ENCODE measurements at regions not wholly inside any gene's neighbourhood (a gene's known extent, or its start where the extent isn't known, plus 50 kb on each side); places are given as distances from the start of the nearest gene placed in this dataset.
"Not testable (repeated sequence)": the region's sequence is repeated elsewhere in the genome, so short reads cannot be mapped to it uniquely, and the experiment has no call there.

- DNase-seq = no peak
Measured at GRCh38 chr12:88736031-88736430, 155.8 kb upstream of the KITLG start.

- no peak for DNase-seq
Measured at GRCh38 chr12:88733008-88733407, 152.7 kb upstream of the KITLG start.

- no peak for DNase-seq
Measured at GRCh38 chr12:88729196-88729595, 148.9 kb upstream of the KITLG start.

- DNase-seq = no peak
Measured at GRCh38 chr12:88726806-88727720, 146.8 kb upstream of the KITLG start.

GRCh38 chr12:88725592-88726143, 145.4 kb upstream of the KITLG start:
- DNase-seq = no peak

- DNase-seq = no peak
Measured at GRCh38 chr12:88723219-88723618, 142.9 kb upstream of the KITLG start.

GRCh38 chr12:88720785-88721650, 140.7 kb upstream of the KITLG start:
- no peak for DNase-seq

- no peak for DNase-seq
Measured at GRCh38 chr12:88720231-88720630, 140.0 kb upstream of the KITLG start.

- no peak for DNase-seq
Measured at GRCh38 chr12:88717188-88717587, 136.9 kb upstream of the KITLG start.

- no peak for DNase-seq
Measured at GRCh38 chr12:88716240-88716639, 136.0 kb upstream of the KITLG start.

GRCh38 chr12:88715673-88716072, 135.4 kb upstream of the KITLG start:
- no peak for DNase-seq

- DNase-seq = not testable (repeated sequence)
Measured at GRCh38 chr12:88714263-88714882, 134.1 kb upstream of the KITLG start.

GRCh38 chr12:88707800-88708199, 127.5 kb upstream of the KITLG start:
- no peak for DNase-seq

GRCh38 chr12:88706286-88706685, 126.0 kb upstream of the KITLG start:
- no peak for DNase-seq

GRCh38 chr12:88703790-88704189, 123.5 kb upstream of the KITLG start:
- no peak for DNase-seq

GRCh38 chr12:88698471-88698870, 118.2 kb upstream of the KITLG start:
- no peak for DNase-seq

GRCh38 chr12:88693837-88694445, 113.7 kb upstream of the KITLG start:
- no peak for DNase-seq

- DNase-seq = no peak
Measured at GRCh38 chr12:88691811-88692210, 111.5 kb upstream of the KITLG start.

- no peak for DNase-seq
Measured at GRCh38 chr12:88684610-88685009, 104.3 kb upstream of the KITLG start.

- no peak for DNase-seq
Measured at GRCh38 chr12:88684170-88684569, 103.9 kb upstream of the KITLG start.

- no peak for DNase-seq
Measured at GRCh38 chr12:88683628-88684027, 103.4 kb upstream of the KITLG start.

- DNase-seq = no peak
Measured at GRCh38 chr12:88681271-88681670, 101.0 kb upstream of the KITLG start.

GRCh38 chr12:88677464-88677863, 97.2 kb upstream of the KITLG start:
- DNase-seq = no peak

Data from CD4-positive, alpha-beta T cell treated with Interleukin-6 for 4 hours (primary cell).